Stimulated activated CD8-positive, alpha-beta memory T cell treated with anti-CD3 and anti-CD28 coated beads, Interleukin-4, amount 100 ng/mL, for 48 hours (primary cell): ENCODE measurements at regions not wholly inside any gene's neighbourhood (a gene's known extent, or its start where the extent isn't known, plus 50 kb on each side); places are given as distances from the start of the nearest gene placed in this dataset.

ENCODE experiments used
- DNase-seq: peaks from one replicate; pipeline ENCODE4 v3.0.0-alpha.2; 2020

- DNase-seq: no peak
Measured at GRCh38 chr15:77727635-77728304, 95.1 kb upstream of the LINGO1 start.

GRCh38 chr15:77724715-77725114, 92.0 kb upstream of the LINGO1 start:
- DNase-seq: no peak

- no peak for DNase-seq
Measured at GRCh38 chr15:77723756-77724155, 91.0 kb upstream of the LINGO1 start.

- DNase-seq: no peak
Measured at GRCh38 chr15:77722759-77723460, 90.2 kb upstream of the LINGO1 start.

- DNase-seq: no peak
Measured at GRCh38 chr15:77721963-77722362, 89.3 kb upstream of the LINGO1 start.

GRCh38 chr15:77720655-77721054, 87.9 kb upstream of the LINGO1 start:
- DNase-seq: no peak

GRCh38 chr15:77720173-77720572, 87.5 kb upstream of the LINGO1 start:
- DNase-seq: no peak

- DNase-seq: no peak
Measured at GRCh38 chr15:77719450-77719849, 86.7 kb upstream of the LINGO1 start.

- DNase-seq: no peak
Measured at GRCh38 chr15:77717333-77717990, 84.8 kb upstream of the LINGO1 start.

- no peak for DNase-seq
Measured at GRCh38 chr15:77716632-77717332, 84.1 kb upstream of the LINGO1 start.

- DNase-seq: no peak
Measured at GRCh38 chr15:77715860-77716259, 83.1 kb upstream of the LINGO1 start.

GRCh38 chr15:77715051-77715450, 82.3 kb upstream of the LINGO1 start:
- DNase-seq: no peak

- DNase-seq: no peak
Measured at GRCh38 chr15:77714555-77714954, 81.8 kb upstream of the LINGO1 start.

- no peak for DNase-seq
Measured at GRCh38 chr15:77714023-77714422, 81.3 kb upstream of the LINGO1 start.

GRCh38 chr15:77713281-77713680, 80.6 kb upstream of the LINGO1 start:
- no peak for DNase-seq

GRCh38 chr15:77712438-77712837, 79.7 kb upstream of the LINGO1 start:
- no peak for DNase-seq

GRCh38 chr15:77710637-77711036, 77.9 kb upstream of the LINGO1 start:
- DNase-seq: no peak

- no peak for DNase-seq
Measured at GRCh38 chr15:77710206-77710605, 77.5 kb upstream of the LINGO1 start.

- DNase-seq: no peak
Measured at GRCh38 chr15:77709135-77709886, 76.6 kb upstream of the LINGO1 start.

GRCh38 chr15:77706482-77707244, 74.0 kb upstream of the LINGO1 start:
- DNase-seq: no peak

GRCh38 chr15:77702211-77702957, 69.7 kb upstream of the LINGO1 start:
- peak; percentile 35 for DNase-seq
